H1 (cell line): ENCODE measurements at regions not wholly inside any gene's neighbourhood (a gene's known extent, or its start where the extent isn't known, plus 50 kb on each side); places are given as distances from the start of the nearest gene placed in this dataset.

Experiments used
- CTCF ChIA-PET: fragments of 300-600 bp; sonication (Branson Sonifier 250); formaldehyde crosslinking; loops from one replicate; lab custom pipeline; 2021; ENCODE audit not compliant: partially characterized antibody; lab: Charles Lee
- POLR2A ChIA-PET: fragments of 300-600 bp; sonication (Branson Sonifier 250); formaldehyde crosslinking; loops from one replicate; lab custom pipeline; 2021; ENCODE audit warnings: inconsistent platforms; ENCODE audit not compliant: partially characterized antibody; lab: Charles Lee
- DNase-seq, 2 experiments: peaks; one replicate each; pipeline versions ENCODE4 v3.0.0 to v3.0.0-alpha.2; 2010 to 2022; ENCODE audit warnings: low spot score in 2 of 2, low read depth in 1 of 2, mixed read lengths in 1 of 2
- FAIRE-seq: peaks from 2 replicates; lab custom pipeline; 2011; peaks lifted over from hg19 to GRCh38; lab: Jason Lieb, UNC
- H2AFZ ChIP-seq: 2 replicates; pipeline ENCODE4 v1.8.1; 2012; ENCODE audit warnings: low read length, inconsistent platforms
- H2AK5ac ChIP-seq: 2 replicates; pipeline ENCODE4 v1.6.1; 2013; ENCODE audit warnings: low read depth, low read length
- H2BK120ac ChIP-seq: replicated peaks from 2 replicates; pipeline ENCODE3; 2013; ENCODE audit warnings: low read depth, low read length, inconsistent platforms
- H2BK12ac ChIP-seq: 2 replicates; pipeline ENCODE4 v1.6.1; 2013; ENCODE audit warnings: low read depth, low read length
- H2BK15ac ChIP-seq: 2 replicates; pipeline ENCODE4 v1.6.1; 2013; ENCODE audit warnings: low read length
- H2BK20ac ChIP-seq: 2 replicates; pipeline ENCODE4 v1.6.1; 2013; ENCODE audit warnings: low read length
- H2BK5ac ChIP-seq: 2 replicates; pipeline ENCODE4 v1.6.1; 2013; ENCODE audit warnings: low read depth, low read length
- H3K14ac ChIP-seq: 2 replicates; pipeline ENCODE4 v1.6.1; 2013; ENCODE audit warnings: inconsistent platforms; ENCODE audit not compliant: insufficient read length
- H3K18ac ChIP-seq: 2 replicates; pipeline ENCODE4 v1.6.1; 2013; ENCODE audit warnings: low read length; ENCODE audit errors: extremely low read depth
- H3K23ac ChIP-seq: 2 replicates; pipeline ENCODE4 v1.6.1; 2013; ENCODE audit warnings: inconsistent platforms; ENCODE audit not compliant: insufficient read length
- H3K23me2 ChIP-seq: 2 replicates; pipeline ENCODE4 v1.6.1; 2013; ENCODE audit warnings: low read depth, low read length
- H3K27ac ChIP-seq: 2 replicates; pipeline ENCODE4 v1.6.1; 2011; ENCODE audit warnings: low read depth, low read length, inconsistent platforms
- H3K27me3 ChIP-seq, 4 experiments: replicated peaks in 1 of 4; 1 replicate in 1 of 4; 2 replicates in 3 of 4; pipeline versions ENCODE4 v1.6.1 to v1.8.1; 2011 to 2013; ENCODE audit warnings: low read length in 3 of 4, mild to moderate bottlenecking in 3 of 4, inconsistent platforms in 2 of 4, mixed read lengths in 2 of 4, moderate library complexity in 1 of 4; ENCODE audit not compliant: control insufficient read depth in 3 of 4, insufficient read depth in 3 of 4; ENCODE audit errors: extremely low read depth in 1 of 4
- H3K36me3 ChIP-seq, 4 experiments: 2 replicates each; pipeline versions ENCODE4 v1.6.1 to v1.8.1; 2011 to 2013; ENCODE audit warnings: mild to moderate bottlenecking in 4 of 4, low read length in 3 of 4, moderate library complexity in 2 of 4, control low read depth in 1 of 4, inconsistent platforms in 1 of 4; ENCODE audit not compliant: insufficient read depth in 4 of 4, control insufficient read depth in 2 of 4
- H3K4ac ChIP-seq: replicated peaks from 2 replicates; pipeline ENCODE3; 2013; ENCODE audit warnings: low read length, low read depth, mixed read lengths, inconsistent platforms; ENCODE audit not compliant: insufficient read length
- H3K4me1 ChIP-seq, 4 experiments: replicated peaks in 1 of 4; 1 replicate in 1 of 4; 2 replicates in 3 of 4; pipeline versions ENCODE4 v1.6.1 to v1.8.1; 2011 to 2013; ENCODE audit warnings: low read length in 3 of 4, inconsistent platforms in 2 of 4, mixed read lengths in 1 of 4; ENCODE audit not compliant: insufficient read depth in 4 of 4, control insufficient read depth in 3 of 4
- H3K4me2 ChIP-seq, 2 experiments: 2 replicates each; pipeline versions ENCODE4 v1.6.1 to v1.8.1; 2011 to 2013; ENCODE audit warnings: low read depth in 2 of 2, low read length in 2 of 2, control low read depth in 1 of 2, inconsistent platforms in 1 of 2, mild to moderate bottlenecking in 1 of 2; ENCODE audit not compliant: insufficient read depth in 1 of 2
- H3K4me3 ChIP-seq, 4 experiments: fragments of 200-600, 300-600 bp in 1 of 4; sonication (generic), shearing (Covaris generic), sonication (Bioruptor Twin) in 1 of 4; 2 replicates each; pipeline versions ENCODE4 v1.5.1 to v1.8.1; 2011 to 2016; ENCODE audit warnings: low read length in 4 of 4, low read depth in 3 of 4, control low read depth in 2 of 4, inconsistent platforms in 2 of 4, mild to moderate bottlenecking in 2 of 4, mixed read lengths in 1 of 4, moderate library complexity in 1 of 4; ENCODE audit not compliant: insufficient read depth in 2 of 4; ENCODE audit errors: extremely low read depth in 1 of 4
- H3K56ac ChIP-seq: replicated peaks from 2 replicates; pipeline ENCODE3; 2013; ENCODE audit warnings: low read depth, mild to moderate bottlenecking, mixed read lengths, low read length, inconsistent platforms; ENCODE audit not compliant: insufficient read length
- H3K79me1 ChIP-seq: 2 replicates; pipeline ENCODE4 v1.6.1; 2013; ENCODE audit warnings: low read depth, low read length, control low read depth
- H3K79me2 ChIP-seq, 2 experiments: 2 replicates each; pipeline versions ENCODE4 v1.6.1 to v1.8.1; 2012 to 2013; ENCODE audit warnings: low read length in 2 of 2, mild to moderate bottlenecking in 2 of 2, inconsistent platforms in 1 of 2; ENCODE audit not compliant: insufficient read depth in 2 of 2, control insufficient read depth in 1 of 2
- H3K9ac ChIP-seq, 4 experiments: replicated peaks in 1 of 4; 1 replicate in 1 of 4; 2 replicates in 3 of 4; pipeline versions ENCODE4 v1.6.1 to v1.8.1; 2011 to 2013; ENCODE audit warnings: low read depth in 3 of 4, low read length in 3 of 4, control low read depth in 2 of 4, mild to moderate bottlenecking in 2 of 4, moderate library complexity in 2 of 4, inconsistent platforms in 1 of 4; ENCODE audit errors: extremely low read depth in 1 of 4
- H3K9me3 ChIP-seq, 2 experiments: 2 replicates each; pipeline versions ENCODE4 v1.6.1 to v1.8.1; 2012 to 2013; ENCODE audit warnings: mild to moderate bottlenecking in 2 of 2, moderate library complexity in 2 of 2, control low read depth in 1 of 2, inconsistent platforms in 1 of 2, low read depth in 1 of 2, low read length in 1 of 2, mixed read lengths in 1 of 2; ENCODE audit not compliant: insufficient read depth in 2 of 2
- H4K20me1 ChIP-seq, 2 experiments: replicated peaks in 1 of 2; 2 replicates each; pipeline versions ENCODE3 to v1.8.1; 2011 to 2013; ENCODE audit warnings: inconsistent platforms in 2 of 2, low read length in 2 of 2, mild to moderate bottlenecking in 1 of 2; ENCODE audit not compliant: insufficient read depth in 2 of 2, control insufficient read depth in 1 of 2
- H4K5ac ChIP-seq: 2 replicates; pipeline ENCODE4 v1.6.1; 2013; ENCODE audit warnings: low read length, low read depth, mixed read lengths, inconsistent platforms; ENCODE audit not compliant: insufficient read length
- H4K8ac ChIP-seq: 2 replicates; pipeline ENCODE4 v1.8.0; 2013; ENCODE audit warnings: mild to moderate bottlenecking, moderate library complexity, low read length, inconsistent platforms; ENCODE audit not compliant: insufficient read depth; ENCODE audit errors: extremely low read depth
- H4K91ac ChIP-seq: replicated peaks from 2 replicates; pipeline ENCODE3; 2013; ENCODE audit warnings: low read length, mixed read lengths, inconsistent platforms; ENCODE audit not compliant: insufficient read length
- CTCF ChIP-seq, 3 experiments: IDR thresholded peaks; 1 replicate in 2 of 3; 2 replicates in 1 of 3; pipeline versions ENCODE4 v1.5.1 to v1.6.1; 2011; ENCODE audit warnings: low read length in 3 of 3, mild to moderate bottlenecking in 3 of 3, inconsistent platforms in 2 of 3, low read depth in 1 of 3, moderate library complexity in 1 of 3; ENCODE audit not compliant: insufficient read depth in 1 of 3; ENCODE audit errors: control extremely low read depth in 1 of 3
- E2F6 ChIP-seq: IDR thresholded peaks from 2 replicates; pipeline ENCODE4 v1.6.1; 2012; ENCODE audit warnings: inconsistent platforms
- HDAC2 ChIP-seq, 2 experiments: fragments of 300-600 bp in 1 of 2; sonication (generic) in 1 of 2; IDR thresholded peaks; 2 replicates each; pipeline ENCODE4 v1.6.1; 2011 to 2012; ENCODE audit warnings: low read depth in 2 of 2, low read length in 2 of 2, mild to moderate bottlenecking in 2 of 2, moderate library complexity in 2 of 2, borderline replicate concordance in 1 of 2, inconsistent platforms in 1 of 2
- JUND ChIP-seq: IDR thresholded peaks from 2 replicates; pipeline ENCODE4 v1.6.1; 2011; ENCODE audit warnings: mild to moderate bottlenecking, improper control_type of control experiment, low read length
- KDM1A ChIP-seq: fragments of 200-600, 300-600 bp; sonication (generic); IDR thresholded peaks from 2 replicates; pipeline ENCODE4 v1.7.1; 2016; ENCODE audit warnings: mild to moderate bottlenecking, low read length, borderline replicate concordance
- KDM5A ChIP-seq: fragments of 200-600 bp; IDR thresholded peaks from 2 replicates; pipeline ENCODE4 v1.7.1; 2012; ENCODE audit warnings: mild to moderate bottlenecking, low read length, inconsistent platforms, mixed read lengths
- POLR2AphosphoS5 ChIP-seq: IDR thresholded peaks from 2 replicates; pipeline ENCODE4 v1.6.1; 2011; ENCODE audit warnings: low read depth, low read length
- RNF2 ChIP-seq: fragments of 200-900, 300-1000 bp; sonication (generic); IDR thresholded peaks from 2 replicates; pipeline ENCODE4 v1.7.1; 2016; ENCODE audit warnings: borderline replicate concordance, low read depth, mild to moderate bottlenecking, antibody characterized with exemption, low read length; ENCODE audit not compliant: poor library complexity, severe bottlenecking; ENCODE audit errors: missing control alignments
- SP4 ChIP-seq: IDR thresholded peaks from 2 replicates; pipeline ENCODE4 v1.6.1; 2012; ENCODE audit warnings: low read length, inconsistent platforms
- TBP ChIP-seq: IDR thresholded peaks from 2 replicates; pipeline ENCODE4 v1.6.1; 2011; ENCODE audit warnings: low read depth, low read length, improper control_type of control experiment
- TEAD4 ChIP-seq: IDR thresholded peaks from 2 replicates; pipeline ENCODE4 v1.6.1; 2012; ENCODE audit warnings: low read depth, low read length, inconsistent platforms, mixed read lengths
- WGBS, 2 experiments: shearing (Covaris generic) in 1 of 2; methylation state at CpG; one replicate each; pipeline versions ENCODE4 v1.1.6 to v1.1.7; 2013 to 2015; ENCODE audit warnings: low lambda C conversion rate in 2 of 2, mixed read lengths in 2 of 2, inconsistent platforms in 1 of 2, low coverage in 1 of 2, missing lambda C conversion rate in 1 of 2; ENCODE audit not compliant: insufficient replicate concordance in 2 of 2, insufficient coverage in 1 of 2, insufficient read length in 1 of 2; ENCODE audit errors: extremely low coverage in 1 of 2, missing lambda C conversion rate in 1 of 2; 5-methylcytosine and 5-hydroxymethylcytosine counted together

GRCh38 chr14:97417331-97417730 lies 620.1 kb downstream of the VRK1 start:
- Histone ChIP-seq H2BK5ac (no peak overlapping the region; the same call in 1 of the 2 replicates), H3K23me2 (no peaks in the 10 kb centered on the region), H3K4me1 (peaks cover 8 to 20% (median 19%) of the 10 kb centered on the region in 4 experiments), H2BK20ac (no peak overlapping the region), H3K4ac (no peak overlapping the region), H3K23ac (no peak overlapping the region), H2BK12ac (no peak overlapping the region), H3K36me3 (no peaks in the 10 kb centered on the region), H3K4me2 (no peak overlapping the region), H3K27me3 (no peaks in the 10 kb centered on the region; a peak in 2 of 7 replicates), H3K9ac (no peak overlapping the region), H3K18ac (no peak overlapping the region), H4K20me1 (no peaks in the 10 kb centered on the region), H3K79me1 (no peaks in the 10 kb centered on the region), H3K27ac (no peak overlapping the region), H2AK5ac (no peak overlapping the region), H3K9me3 (no peaks in the 10 kb centered on the region), H2AFZ (no peak overlapping the region), H2BK120ac (no peak overlapping the region), H4K8ac (no peak overlapping the region), H2BK15ac (no peak overlapping the region), H3K14ac (no peak overlapping the region), H4K5ac (no peak overlapping the region), H3K4me3 (no peak overlapping the region), H3K79me2 (no peaks in the 10 kb centered on the region), H4K91ac (no peak overlapping the region), H3K56ac (no peak overlapping the region)
- FAIRE-seq (no peak), DNase-seq (no peak)
- WGBS, 2 experiments, result 93% methylated on average over 3 of the region's 3 CpGs; no CpG with 5 or more reads in 1 of the 2 experiments
- CTCF ChIA-PET, result interaction anchor here (0.7 to 1.0 kb wide), 4 partner anchors 12 to 114 kb away, joined by 3 read pairs; no protein-coding TSS in a partner anchor
- POLR2A ChIA-PET, result no interaction called here
- no peak for TF ChIP-seq RNF2
- no peak for TF ChIP-seq TEAD4
- no peak for TF ChIP-seq KDM1A
- no peak for TF ChIP-seq CTCF (IDR thresholded peaks at IDR 0.05; ENCODE audit: control extremely low read depth in 1 of 3, insufficient read depth in 1 of 3, low read depth in 1 of 3, low read length in 3 of 3)
- no peak for TF ChIP-seq KDM5A
- no peak for TF ChIP-seq TBP
- no peak for TF ChIP-seq E2F6
- TF ChIP-seq HDAC2 (IDR thresholded peaks at IDR 0.05; ENCODE audit: borderline replicate concordance in 1 of 2, low read depth in 2 of 2, low read length in 2 of 2), result no peak
- TF ChIP-seq SP4, result no peak
- TF ChIP-seq POLR2AphosphoS5, result no peak
- TF ChIP-seq JUND, result no peak
